Body of pancreas (tissue), 4 donors: ENCODE measurements at regions not wholly inside any gene's neighbourhood (a gene's known extent, or its start where the extent isn't known, plus 50 kb on each side); places are given as distances from the start of the nearest gene placed in this dataset.

ENCODE experiments used
- CTCF ChIP-seq, 7 experiments: fragments of 450-650 bp in 4 of 7; fragments of 200-600 bp in 3 of 7; sonication (generic) in 3 of 7; IDR thresholded peaks; one replicate each; pipeline ENCODE4 v1.5.1; 2016 to 2019; ENCODE audit warnings: antibody characterized with exemption in 7 of 7
- POLR2A ChIP-seq, 3 donors: fragments of 450-650 bp; IDR thresholded peaks; one replicate each; pipeline ENCODE4 v1.6.1; 2016; ENCODE audit warnings: antibody characterized with exemption in 3 of 3, mild to moderate bottlenecking in 2 of 3

GRCh38 chr3:20344400-20344959 lies 158.5 kb upstream of the SGO1 start:
- no peak for TF ChIP-seq CTCF (IDR thresholded peaks at IDR 0.05)
- no peak for TF ChIP-seq POLR2A (IDR thresholded peaks at IDR 0.05)
